ENCODE measurements at regions not wholly inside any gene's neighbourhood (a gene's known extent, or its start where the extent isn't known, plus 50 kb on each side); places are given as distances from the start of the nearest gene placed in this dataset.

GRCh38 chr10:29784175-29784773, 149.5 kb upstream of the SVIL start (continued):
- peak; percentile 51; the same call in 1 of the 2 replicates for TF ChIP-seq ZNF335 (tag by site-specific recombination; conservative IDR thresholded peaks at IDR 0.05)
- no peak for TF ChIP-seq ZNF610 (tag by site-specific recombination; IDR thresholded peaks at IDR 0.05; ENCODE audit: borderline replicate concordance)
- peak; percentile 34; the same call in 1 of the 2 replicates for TF ChIP-seq ZNF324 (tag by site-specific recombination; IDR thresholded peaks at IDR 0.05)
- TF ChIP-seq ZFP37 (tag by site-specific recombination; IDR thresholded peaks at IDR 0.05), result peak; percentile 58; the same call in 1 of the 2 replicates
- TF ChIP-seq ZNF449 (tag by site-specific recombination; IDR thresholded peaks at IDR 0.05), result no peak
- TF ChIP-seq, protein P1, sequence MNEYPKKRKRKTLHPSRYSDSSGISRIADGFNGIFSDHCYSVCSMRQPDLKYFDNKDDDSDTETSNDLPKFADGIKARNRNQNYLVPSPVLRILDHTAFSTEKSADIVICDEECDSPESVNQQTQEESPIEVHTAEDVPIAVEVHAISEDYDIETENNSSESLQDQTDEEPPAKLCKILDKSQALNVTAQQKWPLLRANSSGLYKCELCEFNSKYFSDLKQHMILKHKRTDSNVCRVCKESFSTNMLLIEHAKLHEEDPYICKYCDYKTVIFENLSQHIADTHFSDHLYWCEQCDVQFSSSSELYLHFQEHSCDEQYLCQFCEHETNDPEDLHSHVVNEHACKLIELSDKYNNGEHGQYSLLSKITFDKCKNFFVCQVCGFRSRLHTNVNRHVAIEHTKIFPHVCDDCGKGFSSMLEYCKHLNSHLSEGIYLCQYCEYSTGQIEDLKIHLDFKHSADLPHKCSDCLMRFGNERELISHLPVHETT (tag by site-specific recombination; IDR thresholded peaks at IDR 0.05), result peak; percentile 93
- TF ChIP-seq ZIC2 (tag by site-specific recombination; IDR thresholded peaks at IDR 0.05), result no peak
- TF ChIP-seq ZBTB26 (tag by site-specific recombination; optimal IDR thresholded peaks at IDR 0.05), result no peak
- 0 out of 2 replicates have a peak, but pooled peaks have one; percentile 30 for TF ChIP-seq OVOL3 (tag by site-specific recombination; IDR thresholded peaks at IDR 0.05)
- TF ChIP-seq HOXC10 (CRISPR knock-in tag; IDR thresholded peaks at IDR 0.05), result no peak
- TF ChIP-seq ZNF433 (tag by site-specific recombination; IDR thresholded peaks at IDR 0.05; ENCODE audit: low read depth), result no peak
- no peak for TF ChIP-seq ZNF292 (tag by site-specific recombination; IDR thresholded peaks at IDR 0.05; ENCODE audit: borderline replicate concordance, low read depth)
- TF ChIP-seq, protein P2, sequence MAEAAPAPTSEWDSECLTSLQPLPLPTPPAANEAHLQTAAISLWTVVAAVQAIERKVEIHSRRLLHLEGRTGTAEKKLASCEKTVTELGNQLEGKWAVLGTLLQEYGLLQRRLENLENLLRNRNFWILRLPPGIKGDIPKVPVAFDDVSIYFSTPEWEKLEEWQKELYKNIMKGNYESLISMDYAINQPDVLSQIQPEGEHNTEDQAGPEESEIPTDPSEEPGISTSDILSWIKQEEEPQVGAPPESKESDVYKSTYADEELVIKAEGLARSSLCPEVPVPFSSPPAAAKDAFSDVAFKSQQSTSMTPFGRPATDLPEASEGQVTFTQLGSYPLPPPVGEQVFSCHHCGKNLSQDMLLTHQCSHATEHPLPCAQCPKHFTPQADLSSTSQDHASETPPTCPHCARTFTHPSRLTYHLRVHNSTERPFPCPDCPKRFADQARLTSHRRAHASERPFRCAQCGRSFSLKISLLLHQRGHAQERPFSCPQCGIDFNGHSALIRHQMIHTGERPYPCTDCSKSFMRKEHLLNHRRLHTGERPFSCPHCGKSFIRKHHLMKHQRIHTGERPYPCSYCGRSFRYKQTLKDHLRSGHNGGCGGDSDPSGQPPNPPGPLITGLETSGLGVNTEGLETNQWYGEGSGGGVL (tag by site-specific recombination; IDR thresholded peaks at IDR 0.05), result no peak
- TF ChIP-seq PRDM10 (tag by site-specific recombination; IDR thresholded peaks at IDR 0.05), result peak; percentile 63
- no peak for TF ChIP-seq ZNF621 (tag by site-specific recombination; IDR thresholded peaks at IDR 0.05)
- TF ChIP-seq ZNF660 (tag by site-specific recombination; IDR thresholded peaks at IDR 0.05), result peak; percentile 87
- no peak for TF ChIP-seq ZNF548 (tag by site-specific recombination; IDR thresholded peaks at IDR 0.05)
- peak; percentile 89 for TF ChIP-seq MYNN (tag by site-specific recombination; IDR thresholded peaks at IDR 0.05; ENCODE audit: borderline replicate concordance)
- no peak for TF ChIP-seq ZNF670 (tag by site-specific recombination; IDR thresholded peaks at IDR 0.05; ENCODE audit: low read depth)
- no peak for TF ChIP-seq BCL11B (tag by site-specific recombination; IDR thresholded peaks at IDR 0.05; ENCODE audit: low read depth)
- no peak for TF ChIP-seq ZNF707 (tag by site-specific recombination; IDR thresholded peaks at IDR 0.05)
- no peak for TF ChIP-seq ZSCAN5A (tag by site-specific recombination; IDR thresholded peaks at IDR 0.05)
- TF ChIP-seq, protein P3, sequence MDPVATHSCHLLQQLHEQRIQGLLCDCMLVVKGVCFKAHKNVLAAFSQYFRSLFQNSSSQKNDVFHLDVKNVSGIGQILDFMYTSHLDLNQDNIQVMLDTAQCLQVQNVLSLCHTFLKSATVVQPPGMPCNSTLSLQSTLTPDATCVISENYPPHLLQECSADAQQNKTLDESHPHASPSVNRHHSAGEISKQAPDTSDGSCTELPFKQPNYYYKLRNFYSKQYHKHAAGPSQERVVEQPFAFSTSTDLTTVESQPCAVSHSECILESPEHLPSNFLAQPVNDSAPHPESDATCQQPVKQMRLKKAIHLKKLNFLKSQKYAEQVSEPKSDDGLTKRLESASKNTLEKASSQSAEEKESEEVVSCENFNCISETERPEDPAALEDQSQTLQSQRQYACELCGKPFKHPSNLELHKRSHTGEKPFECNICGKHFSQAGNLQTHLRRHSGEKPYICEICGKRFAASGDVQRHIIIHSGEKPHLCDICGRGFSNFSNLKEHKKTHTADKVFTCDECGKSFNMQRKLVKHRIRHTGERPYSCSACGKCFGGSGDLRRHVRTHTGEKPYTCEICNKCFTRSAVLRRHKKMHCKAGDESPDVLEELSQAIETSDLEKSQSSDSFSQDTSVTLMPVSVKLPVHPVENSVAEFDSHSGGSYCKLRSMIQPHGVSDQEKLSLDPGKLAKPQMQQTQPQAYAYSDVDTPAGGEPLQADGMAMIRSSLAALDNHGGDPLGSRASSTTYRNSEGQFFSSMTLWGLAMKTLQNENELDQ (tag by site-specific recombination; IDR thresholded peaks at IDR 0.05; ENCODE audit: low read depth), result no peak
- no peak; the same call in 1 of the 2 replicates for TF ChIP-seq GLI2 (tag by site-specific recombination; IDR thresholded peaks at IDR 0.05; ENCODE audit: borderline replicate concordance, low read depth)
- no peak for TF ChIP-seq ZNF530 (tag by site-specific recombination; IDR thresholded peaks at IDR 0.05; ENCODE audit: low read depth)
